Colonic mucosa (tissue), 4 donors: ENCODE measurements at regions not wholly inside any gene's neighbourhood (a gene's known extent, or its start where the extent isn't known, plus 50 kb on each side); places are given as distances from the start of the nearest gene placed in this dataset.

Experiments
- DNase-seq: peaks from one replicate; pipeline ENCODE4 v3.0.0-alpha.2; 2020
- H3K27ac ChIP-seq: fragments of 200-600 bp; one replicate; pipeline ENCODE4 v1.8.0; 2021
- H3K27me3 ChIP-seq: fragments of 200-600 bp; one replicate; pipeline ENCODE4 v1.8.0; 2021
- H3K36me3 ChIP-seq: fragments of 200-600 bp; one replicate; pipeline ENCODE4 v1.8.0; 2021
- H3K4me1 ChIP-seq: fragments of 200-600 bp; one replicate; pipeline ENCODE4 v1.8.0; 2021; ENCODE audit warnings: mild to moderate bottlenecking
- H3K4me3 ChIP-seq: fragments of 200-600 bp; one replicate; pipeline ENCODE4 v1.8.0; 2021
- H3K9ac ChIP-seq, 2 donors: one replicate each; pipeline ENCODE4 v1.7.0; 2013; ENCODE audit warnings: control low read depth in 2 of 2, low read depth in 2 of 2, low read length in 2 of 2
- H3K9me3 ChIP-seq: fragments of 200-600 bp; one replicate; pipeline ENCODE4 v1.8.0; 2021
- intact Hi-C: fragments of 100-400 bp; cut with DNase I; formaldehyde crosslinking; loops from one replicate; pipeline ENCODE4 v1.14.1; 2022
- TF ChIP-seq, protein P1 (sequence below): fragments of 200-600 bp; IDR thresholded peaks from one replicate; pipeline ENCODE4 v1.8.0; 2022; ENCODE audit warnings: antibody characterized with exemption, mild to moderate bottlenecking
- donor health status: healthy.
- donor health status: DM: no; HTN: no; CAD: no.
- donor health status: DM: no; HTN: no; CAD: no.

DNA sequence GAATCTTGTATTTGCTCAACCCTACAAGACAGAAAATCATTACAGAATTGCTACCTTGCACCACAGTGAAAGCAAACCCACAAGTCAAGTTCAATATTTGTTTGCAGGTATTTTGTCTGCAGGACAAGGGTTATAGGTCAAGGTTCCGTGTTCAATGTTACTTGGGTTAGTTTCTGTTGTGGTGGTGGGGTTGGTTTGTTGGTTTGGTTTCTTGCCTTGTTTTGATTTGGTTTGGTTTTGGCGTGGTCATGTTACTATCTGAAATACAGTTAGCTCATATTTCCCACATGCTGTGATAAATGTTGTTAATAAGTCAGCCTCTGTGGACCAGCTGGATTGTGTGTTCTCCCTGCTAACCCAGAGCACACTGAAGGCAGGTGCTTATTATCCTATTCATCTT, 75.6 kb upstream of the INSIG1 start:
- TF ChIP-seq, protein P1, sequence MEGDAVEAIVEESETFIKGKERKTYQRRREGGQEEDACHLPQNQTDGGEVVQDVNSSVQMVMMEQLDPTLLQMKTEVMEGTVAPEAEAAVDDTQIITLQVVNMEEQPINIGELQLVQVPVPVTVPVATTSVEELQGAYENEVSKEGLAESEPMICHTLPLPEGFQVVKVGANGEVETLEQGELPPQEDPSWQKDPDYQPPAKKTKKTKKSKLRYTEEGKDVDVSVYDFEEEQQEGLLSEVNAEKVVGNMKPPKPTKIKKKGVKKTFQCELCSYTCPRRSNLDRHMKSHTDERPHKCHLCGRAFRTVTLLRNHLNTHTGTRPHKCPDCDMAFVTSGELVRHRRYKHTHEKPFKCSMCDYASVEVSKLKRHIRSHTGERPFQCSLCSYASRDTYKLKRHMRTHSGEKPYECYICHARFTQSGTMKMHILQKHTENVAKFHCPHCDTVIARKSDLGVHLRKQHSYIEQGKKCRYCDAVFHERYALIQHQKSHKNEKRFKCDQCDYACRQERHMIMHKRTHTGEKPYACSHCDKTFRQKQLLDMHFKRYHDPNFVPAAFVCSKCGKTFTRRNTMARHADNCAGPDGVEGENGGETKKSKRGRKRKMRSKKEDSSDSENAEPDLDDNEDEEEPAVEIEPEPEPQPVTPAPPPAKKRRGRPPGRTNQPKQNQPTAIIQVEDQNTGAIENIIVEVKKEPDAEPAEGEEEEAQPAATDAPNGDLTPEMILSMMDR = no peak
- H3K4me3 ChIP-seq = no peak overlapping the region
- DNase-seq = no peak
- H3K27ac ChIP-seq = no peak overlapping the region
- no peaks in the 10 kb centered on the region for H3K9me3 ChIP-seq
- no peaks in the 10 kb centered on the region for H3K36me3 ChIP-seq
- H3K27me3 ChIP-seq = no peaks in the 10 kb centered on the region
- intact Hi-C loops = no loop called here
- no peak overlapping the region for H3K9ac ChIP-seq
- no peaks in the 10 kb centered on the region for H3K4me1 ChIP-seq

DNA sequence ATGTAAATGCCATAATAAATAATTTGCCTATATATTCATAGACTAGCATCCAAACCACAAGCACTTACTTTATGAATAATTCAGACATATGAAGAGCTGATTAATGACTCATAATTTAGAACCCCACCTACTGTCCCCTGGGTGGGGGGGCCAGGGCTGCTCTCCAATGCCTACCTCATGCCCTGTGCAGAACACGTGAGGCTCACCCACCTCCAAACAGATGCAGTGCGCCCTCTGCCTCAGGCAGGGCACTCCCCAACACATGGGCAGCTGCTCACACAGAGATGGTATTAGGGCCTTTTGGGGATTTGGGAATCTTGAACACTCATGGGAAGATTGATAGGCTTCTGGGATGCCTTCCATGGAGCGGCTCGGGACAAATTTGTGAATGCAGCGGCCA, 75.1 kb upstream of the INSIG1 start:
- H3K36me3 ChIP-seq = no peaks in the 10 kb centered on the region
- no peak for DNase-seq
- H3K9ac ChIP-seq = no peak overlapping the region
- H3K4me3 ChIP-seq = no peak overlapping the region
- no peak overlapping the region for H3K27ac ChIP-seq
- no peaks in the 10 kb centered on the region for H3K27me3 ChIP-seq
- H3K9me3 ChIP-seq = no peaks in the 10 kb centered on the region
- TF ChIP-seq, protein P1 = no peak
- no peaks in the 10 kb centered on the region for H3K4me1 ChIP-seq
- intact Hi-C loops = no loop called here

DNA sequence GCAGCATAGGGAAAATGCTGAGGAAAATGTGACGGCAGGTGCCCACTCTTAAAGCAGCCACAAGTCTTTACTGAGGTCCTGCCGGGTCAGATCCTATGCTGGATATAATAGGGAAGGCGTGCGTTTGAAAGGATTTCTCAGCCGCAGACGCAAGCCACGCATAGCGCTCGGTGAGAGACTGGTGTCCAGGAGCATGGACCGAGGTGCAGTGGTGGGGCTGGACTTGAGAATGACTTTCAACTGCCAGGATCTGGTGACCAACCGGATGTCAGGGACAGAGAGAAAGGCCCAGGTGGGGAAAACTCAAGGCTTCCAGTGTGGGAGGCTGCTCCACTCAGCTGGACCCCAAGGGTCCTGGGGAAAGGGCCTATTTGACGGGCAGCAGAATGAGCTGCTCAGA, 74.7 kb upstream of the INSIG1 start:
- Histone ChIP-seq H3K36me3 (no peaks in the 10 kb centered on the region), H3K9ac (no peak overlapping the region), H3K9me3 (no peaks in the 10 kb centered on the region), H3K4me1 (no peaks in the 10 kb centered on the region), H3K4me3 (no peak overlapping the region), H3K27me3 (no peaks in the 10 kb centered on the region), H3K27ac (no peak overlapping the region)
- TF ChIP-seq, protein P1 = no peak
- intact Hi-C loops = no loop called here
- DNase-seq = no peak

DNA sequence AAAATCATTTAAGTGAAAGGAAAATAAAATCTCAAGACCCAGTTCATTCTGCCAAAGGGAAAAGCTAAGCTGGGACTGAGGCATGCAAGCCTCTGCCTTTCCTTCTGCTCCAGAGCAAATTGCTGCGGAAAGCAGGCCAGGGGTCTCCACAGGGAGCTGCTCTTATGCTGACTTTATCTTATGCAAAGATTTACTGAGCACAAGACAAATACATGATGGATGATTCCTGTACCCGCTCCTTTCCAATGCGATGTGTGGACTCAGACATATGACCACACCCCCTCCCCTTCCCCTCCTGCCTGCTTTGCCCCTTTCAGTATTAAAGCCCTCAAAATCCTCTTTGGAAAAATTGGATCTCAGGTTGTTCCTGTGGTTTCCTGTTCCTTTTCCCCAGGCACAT, 74.2 kb upstream of the INSIG1 start:
- Histone ChIP-seq H3K4me3 (no peak overlapping the region), H3K9ac (no peak overlapping the region), H3K36me3 (no peaks in the 10 kb centered on the region), H3K27ac (no peak overlapping the region), H3K27me3 (no peaks in the 10 kb centered on the region), H3K9me3 (no peaks in the 10 kb centered on the region), H3K4me1 (no peaks in the 10 kb centered on the region)
- no peak for DNase-seq
- intact Hi-C loops = no loop called here
- TF ChIP-seq, protein P1 = no peak

DNA sequence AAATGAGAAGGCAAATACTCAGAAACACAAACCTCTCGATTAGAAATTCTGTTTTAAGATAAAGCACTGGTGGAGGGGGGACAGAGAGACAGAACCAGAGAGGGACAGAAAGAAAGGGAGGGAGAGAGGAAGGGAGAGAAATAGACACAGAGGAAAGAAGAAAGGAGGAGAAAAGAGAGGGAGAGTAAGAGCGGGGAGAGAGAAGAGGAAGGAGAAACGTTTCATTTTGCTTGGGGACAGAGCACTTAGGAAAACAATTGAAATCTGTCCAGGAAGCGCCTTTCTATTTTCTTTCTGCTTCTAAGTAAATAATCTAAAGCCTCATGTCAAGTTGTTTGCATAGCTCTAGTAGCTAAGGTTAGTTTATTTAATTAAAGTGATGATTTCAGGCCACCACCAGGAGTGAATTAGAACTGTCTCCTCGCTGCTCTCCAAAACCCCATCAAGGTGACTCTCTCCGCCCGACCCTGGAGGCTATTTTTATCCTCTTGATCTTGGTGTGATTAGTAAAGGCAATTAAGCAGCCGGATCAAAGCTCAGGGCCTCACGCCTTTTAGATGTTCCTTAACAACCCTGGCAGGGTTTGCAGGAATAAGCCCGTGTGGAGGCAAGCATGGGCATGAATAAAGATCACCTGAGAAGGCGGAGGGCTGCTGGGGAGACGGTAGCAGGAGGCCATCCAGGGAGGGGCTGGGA, 73.4 kb upstream of the INSIG1 start:
- H3K27me3 ChIP-seq = no peaks in the 10 kb centered on the region
- H3K9ac ChIP-seq = no peak overlapping the region
- H3K27ac ChIP-seq = no peak overlapping the region
- DNase-seq = no peak
- intact Hi-C loops = no loop called here
- TF ChIP-seq, protein P1 = no peak
- no peak overlapping the region for H3K4me3 ChIP-seq
- H3K4me1 ChIP-seq = no peaks in the 10 kb centered on the region
- H3K36me3 ChIP-seq = no peaks in the 10 kb centered on the region
- no peaks in the 10 kb centered on the region for H3K9me3 ChIP-seq
